GM21825 (cell line): ENCODE measurements at regions not wholly inside any gene's neighbourhood (a gene's known extent, or its start where the extent isn't known, plus 50 kb on each side); places are given as distances from the start of the nearest gene placed in this dataset.

Experiments
- ATAC-seq: cut with Tn5 transposase; IDR thresholded peaks from one replicate; pipeline ENCODE4 v1.9.1; 2021; ENCODE audit warnings: mild to moderate bottlenecking, moderate library complexity; ENCODE audit not compliant: unreplicated experiment

GRCh38 chr18:37958499-37958898, 392.9 kb upstream of the CELF4 start:
- ATAC-seq: no peak

GRCh38 chr18:37956902-37957301, 391.3 kb upstream of the CELF4 start:
- no peak for ATAC-seq

- ATAC-seq: no peak
Measured at GRCh38 chr18:37956020-37956419, 390.4 kb upstream of the CELF4 start.

DNA sequence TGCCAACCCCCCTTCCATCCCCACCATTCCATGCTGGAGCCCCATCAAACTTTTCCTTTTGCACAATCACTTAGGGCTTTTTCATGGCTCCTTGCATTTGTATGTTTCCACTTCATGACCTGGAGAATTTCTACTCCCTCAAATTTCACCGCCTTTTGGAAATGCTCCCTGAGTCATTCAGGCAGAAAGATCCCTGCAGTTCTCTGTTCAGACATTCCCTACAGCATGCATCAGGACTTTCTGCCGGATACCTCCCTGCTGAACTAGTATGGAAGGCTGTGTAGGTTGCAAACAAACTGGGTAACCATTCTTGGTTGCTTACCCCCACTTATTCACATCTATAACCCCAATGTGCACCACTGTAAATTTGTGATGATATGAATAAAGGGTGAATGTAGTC, 389.6 kb upstream of the CELF4 start:
- no peak for ATAC-seq

GRCh38 chr18:37953876-37954275, 388.3 kb upstream of the CELF4 start:
- no peak for ATAC-seq

GRCh38 chr18:37948471-37948870, 382.9 kb upstream of the CELF4 start:
- no peak for ATAC-seq

DNA sequence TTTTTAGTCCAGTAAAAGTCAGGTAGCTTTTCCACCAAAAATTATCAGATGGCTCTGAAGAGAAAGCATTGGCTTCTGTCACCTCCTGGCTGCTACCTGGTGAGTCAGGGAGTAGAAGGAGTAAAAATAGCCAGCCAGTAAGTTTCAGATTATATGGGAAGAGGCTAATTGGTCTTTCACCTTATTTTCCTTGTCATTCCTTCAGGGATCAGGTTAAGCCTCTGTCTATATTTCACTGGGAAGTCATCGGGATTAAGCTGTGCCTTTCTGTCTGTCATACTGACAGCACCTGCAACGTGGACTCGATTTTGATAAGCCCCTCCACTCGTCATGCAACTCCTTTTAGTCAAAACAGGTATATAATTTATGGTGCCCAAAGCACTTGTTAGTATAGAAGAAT, 380.7 kb upstream of the CELF4 start:
- ATAC-seq: no peak

GRCh38 chr18:37944700-37945270, 379.2 kb upstream of the CELF4 start:
- no peak for ATAC-seq

DNA sequence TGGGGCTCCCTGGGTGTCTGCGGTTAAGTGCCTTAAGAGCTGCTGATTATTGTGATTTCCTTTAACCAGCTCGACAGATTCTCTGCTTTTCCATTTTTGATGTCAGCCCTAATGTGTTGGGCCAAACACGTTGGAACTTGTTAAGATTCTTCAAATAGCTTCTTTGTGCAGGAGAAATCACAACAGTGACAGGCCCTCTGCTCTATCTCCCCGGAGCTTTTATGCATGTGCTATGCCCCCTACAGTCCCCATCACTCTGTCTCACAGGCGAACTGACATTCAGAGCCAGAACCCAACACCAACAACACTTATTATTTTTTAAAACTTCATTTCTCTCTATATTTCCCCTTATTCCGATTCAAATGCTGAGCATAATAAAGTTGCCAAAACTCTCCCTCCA, 371.7 kb upstream of the CELF4 start:
- no peak for ATAC-seq

DNA sequence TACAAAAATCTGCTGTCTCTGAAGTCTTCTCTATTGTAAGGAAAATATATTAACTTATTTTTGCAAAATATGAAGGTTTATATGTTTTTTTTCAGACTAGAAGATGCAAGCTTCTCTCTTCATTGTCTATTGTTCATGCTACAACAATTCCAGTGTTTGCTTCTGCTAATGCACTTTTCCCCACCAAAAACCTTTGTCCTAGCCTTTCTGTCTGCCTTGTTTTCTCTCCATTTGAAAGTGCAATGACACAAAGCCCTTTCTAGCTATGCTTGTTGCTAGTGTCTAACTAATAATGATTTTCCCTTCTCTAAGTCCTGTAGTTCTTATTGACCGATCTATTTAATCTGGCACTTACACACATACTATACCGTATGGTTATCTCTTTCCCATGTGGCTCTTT, 369.5 kb upstream of the CELF4 start:
- no peak for ATAC-seq

DNA sequence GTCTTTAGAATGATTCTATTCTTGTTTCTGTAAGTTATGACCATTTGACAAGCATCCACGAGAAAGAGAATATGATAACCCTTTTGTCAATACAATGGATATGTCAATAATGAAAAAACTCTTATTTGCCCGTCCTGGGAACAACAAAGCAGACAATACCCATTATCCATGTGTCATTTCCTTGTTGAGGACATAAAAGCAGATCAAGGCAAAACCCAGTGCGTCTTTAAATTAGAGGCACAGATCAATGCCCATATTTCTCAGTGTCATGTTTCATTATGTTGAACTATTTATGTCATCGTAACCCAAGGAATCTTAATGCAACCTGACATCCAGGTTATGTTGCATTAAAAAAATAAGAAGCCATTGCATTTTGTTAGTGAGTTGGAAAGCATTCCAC, 365.0 kb upstream of the CELF4 start:
- no peak for ATAC-seq

GRCh38 chr18:37922162-37922561, 356.6 kb upstream of the CELF4 start:
- ATAC-seq: no peak

GRCh38 chr18:37920865-37921264, 355.3 kb upstream of the CELF4 start:
- no peak for ATAC-seq

DNA sequence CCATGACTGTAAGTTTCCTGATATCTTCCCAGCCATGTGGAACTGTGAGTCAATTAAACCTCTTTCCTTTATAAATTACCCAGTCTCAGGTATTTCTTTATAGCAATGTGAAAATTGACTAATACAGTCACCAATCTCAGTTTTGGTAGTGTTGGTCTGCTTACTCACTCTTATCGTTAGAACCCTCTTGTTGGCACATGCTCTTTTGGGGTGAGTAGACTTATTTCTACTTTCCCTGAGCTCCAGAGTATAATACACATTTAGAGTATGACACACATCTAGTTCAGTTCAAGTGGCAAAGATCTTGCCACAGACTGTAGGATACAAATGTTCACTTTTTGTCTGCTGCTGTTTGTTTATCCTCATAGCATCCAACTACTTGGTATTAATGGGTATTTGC, 347.5 kb upstream of the CELF4 start:
- no peak for ATAC-seq

DNA sequence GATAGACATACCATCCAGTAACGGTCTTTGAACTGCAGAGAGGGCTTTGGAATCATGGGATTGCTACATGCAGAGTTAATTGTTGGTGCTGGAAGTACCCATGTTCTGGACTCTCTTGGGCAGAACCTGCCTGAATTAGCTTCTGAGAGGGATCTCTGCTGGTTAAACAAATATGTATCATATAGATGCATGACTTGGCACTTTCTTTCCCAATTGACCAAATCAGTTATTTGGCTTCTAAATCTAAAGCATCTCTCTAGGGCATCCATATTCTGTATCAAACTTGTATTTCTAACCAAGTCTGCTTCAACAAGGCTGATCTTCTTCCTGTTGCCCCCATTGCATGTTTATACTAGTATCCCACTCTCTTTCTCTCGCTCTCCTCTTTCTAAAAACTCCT, 336.7 kb upstream of the CELF4 start:
- no peak for ATAC-seq

- ATAC-seq: no peak
Measured at GRCh38 chr18:37900326-37900725, 334.7 kb upstream of the CELF4 start.

- no peak for ATAC-seq
Measured at GRCh38 chr18:37889963-37890362, 324.4 kb upstream of the CELF4 start.

GRCh38 chr18:37874721-37875120, 309.1 kb upstream of the CELF4 start:
- ATAC-seq: no peak

- no peak for ATAC-seq
Measured at GRCh38 chr18:37873416-37873815, 307.8 kb upstream of the CELF4 start.

GRCh38 chr18:37872562-37872961, 307.0 kb upstream of the CELF4 start:
- ATAC-seq: no peak

- no peak for ATAC-seq
Measured at GRCh38 chr18:37871561-37871960, 306.0 kb upstream of the CELF4 start.

- ATAC-seq: no peak
Measured at GRCh38 chr18:37869051-37869450, 303.5 kb upstream of the CELF4 start.

DNA sequence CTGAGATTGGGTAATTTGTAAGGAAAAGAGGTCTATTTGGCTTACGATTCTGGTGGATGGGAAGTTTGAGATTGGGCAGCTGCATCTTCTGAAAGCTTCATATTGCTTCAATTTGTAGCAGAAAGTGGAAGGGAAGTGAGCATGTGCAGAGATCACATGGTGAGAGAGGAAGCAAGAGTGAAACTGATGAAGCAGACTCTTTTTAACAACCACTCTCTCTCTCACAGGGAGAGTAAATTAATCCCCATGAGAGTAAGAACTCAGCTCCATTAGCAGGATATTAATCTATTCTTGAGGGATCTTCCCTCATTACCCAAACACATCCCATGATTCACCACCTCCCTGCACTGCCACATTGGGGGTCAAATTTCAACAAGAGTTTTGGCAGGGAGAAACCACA, 298.5 kb upstream of the CELF4 start:
- ATAC-seq: no peak

GRCh38 chr18:37861981-37862380, 296.4 kb upstream of the CELF4 start:
- ATAC-seq: no peak
